Esophagus muscularis mucosa (tissue), 4 donors: ENCODE measurements at regions not wholly inside any gene's neighbourhood (a gene's known extent, or its start where the extent isn't known, plus 50 kb on each side); places are given as distances from the start of the nearest gene placed in this dataset.
"Not testable (repeated sequence)": the region's sequence is repeated elsewhere in the genome, so short reads cannot be mapped to it uniquely, and the experiment has no call there.

Source experiments
- DNase-seq: peaks from one replicate; pipeline ENCODE4 v3.0.0-alpha.2; 2017; ENCODE audit errors: extremely low spot score
- H3K27ac ChIP-seq, 4 donors: fragments of 200-600 bp; sonication (generic); replicated peaks in 1 of 4; 1 replicate in 3 of 4; 2 replicates in 1 of 4; pipeline ENCODE4 v1.5.1; 2016 to 2019; ENCODE audit warnings: mild to moderate bottlenecking in 1 of 4
- H3K27me3 ChIP-seq, 4 donors: fragments of 200-600 bp; sonication (generic); one replicate each; pipeline versions ENCODE4 v1.5.1 to v1.6.0; 2016 to 2019
- H3K36me3 ChIP-seq, 4 donors: fragments of 200-600 bp; sonication (generic); one replicate each; pipeline ENCODE4 v1.5.1; 2016 to 2019
- H3K4me1 ChIP-seq, 4 donors: fragments of 200-600 bp; sonication (generic); one replicate each; pipeline ENCODE4 v1.5.1; 2016 to 2019
- H3K4me3 ChIP-seq, 4 donors: fragments of 200-600 bp; sonication (generic); 1 replicate in 2 of 4; 2 replicates in 2 of 4; pipeline ENCODE4 v1.5.1; 2016 to 2019; ENCODE audit warnings: mild to moderate bottlenecking in 4 of 4, moderate library complexity in 1 of 4
- H3K9me3 ChIP-seq, 4 donors: fragments of 200-600 bp; sonication (generic); 1 replicate in 3 of 4; 2 replicates in 1 of 4; pipeline ENCODE4 v1.5.1; 2016 to 2019
- CTCF ChIP-seq, 3 experiments: fragments of 200-600 bp in 2 of 3; fragments of 450-650 bp in 1 of 3; sonication (generic) in 2 of 3; IDR thresholded peaks; one replicate each; pipeline ENCODE4 v1.5.1; 2017 to 2019; ENCODE audit warnings: antibody characterized with exemption in 3 of 3, mild to moderate bottlenecking in 2 of 3, moderate library complexity in 1 of 3
- EP300 ChIP-seq: sonication (generic); formaldehyde crosslinking; IDR thresholded peaks from one replicate; pipeline ENCODE4 v1.6.1; 2017; ENCODE audit warnings: antibody characterized with exemption
- POLR2A ChIP-seq: fragments of 450-650 bp; IDR thresholded peaks from one replicate; pipeline ENCODE4 v1.6.1; 2017; ENCODE audit warnings: antibody characterized with exemption, moderate library complexity, mild to moderate bottlenecking, low read depth
- POLR2AphosphoS5 ChIP-seq, 2 donors: sonication (generic); formaldehyde crosslinking; IDR thresholded peaks; one replicate each; pipeline ENCODE4 v1.6.1; 2017; ENCODE audit warnings: antibody characterized with exemption in 2 of 2
- WGBS: methylation state at CpG from one replicate; pipeline ENCODE4 v1.1.5; 2018; 5-methylcytosine and 5-hydroxymethylcytosine counted together
- intact Hi-C: fragments of 100-400 bp; cut with DNase I; formaldehyde crosslinking; loops from one replicate; pipeline ENCODE4 v1.15.1; 2023

DNA sequence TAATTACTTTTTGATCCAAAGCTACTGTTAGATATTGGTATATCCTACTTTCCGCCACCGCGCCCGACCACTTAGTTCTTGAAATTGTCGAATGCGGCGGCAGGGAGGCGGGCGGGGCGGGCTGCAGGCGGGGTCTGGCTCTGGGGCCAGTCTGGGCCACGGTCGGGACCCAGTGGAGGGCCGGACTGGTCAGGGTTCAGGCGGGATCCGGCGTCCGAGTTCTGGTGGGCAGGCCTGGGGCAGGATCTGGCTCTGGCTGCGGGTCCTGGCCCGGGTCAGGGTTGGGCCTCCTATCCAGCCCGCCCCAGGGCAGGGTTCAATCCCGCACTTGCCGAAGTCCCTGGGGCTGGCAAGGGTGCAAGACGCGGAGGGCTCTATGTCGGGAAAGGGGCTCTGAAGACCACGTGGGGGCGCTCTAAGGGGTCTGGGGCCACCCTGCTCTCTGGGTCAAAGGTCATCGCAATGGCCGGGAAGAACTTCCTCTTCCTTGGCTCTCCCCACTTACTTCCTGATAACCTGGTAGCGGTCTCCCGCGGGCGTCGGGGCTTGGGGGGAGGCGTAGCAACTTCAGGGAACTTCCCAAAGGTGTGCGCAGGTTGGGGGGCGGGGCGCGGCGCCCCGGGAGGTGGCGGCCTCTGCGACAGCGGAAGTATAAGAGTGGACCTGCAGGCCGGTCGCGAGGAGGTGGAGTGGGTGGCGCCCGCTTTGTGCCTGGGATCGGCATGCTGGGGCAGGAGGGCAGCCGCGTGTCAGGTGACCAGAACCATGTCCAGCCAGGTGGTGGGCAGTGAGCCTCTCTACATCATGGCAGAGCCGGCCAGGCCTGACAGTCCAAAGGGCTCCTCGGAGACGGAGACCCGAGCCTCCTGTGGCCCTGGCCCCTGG, 83.4 kb downstream of the MRPL57 start:
- WGBS: 94% methylated on average over 48 of the region's 57 CpGs
- Histone ChIP-seq H3K27ac (no peak overlapping the region), H3K36me3 (no peaks in the 10 kb centered on the region), H3K9me3 (no peaks in the 10 kb centered on the region), H3K4me1 (no peaks in the 10 kb centered on the region), H3K27me3 (no peaks in the 10 kb centered on the region), H3K4me3 (no peak overlapping the region)
- DNase-seq: no peak
- intact Hi-C loops: no loop called here
- no peak for TF ChIP-seq CTCF (IDR thresholded peaks at IDR 0.05)
- no peak for TF ChIP-seq POLR2AphosphoS5 (IDR thresholded peaks at IDR 0.05)
- TF ChIP-seq POLR2A: no peak
- no peak for TF ChIP-seq EP300

DNA sequence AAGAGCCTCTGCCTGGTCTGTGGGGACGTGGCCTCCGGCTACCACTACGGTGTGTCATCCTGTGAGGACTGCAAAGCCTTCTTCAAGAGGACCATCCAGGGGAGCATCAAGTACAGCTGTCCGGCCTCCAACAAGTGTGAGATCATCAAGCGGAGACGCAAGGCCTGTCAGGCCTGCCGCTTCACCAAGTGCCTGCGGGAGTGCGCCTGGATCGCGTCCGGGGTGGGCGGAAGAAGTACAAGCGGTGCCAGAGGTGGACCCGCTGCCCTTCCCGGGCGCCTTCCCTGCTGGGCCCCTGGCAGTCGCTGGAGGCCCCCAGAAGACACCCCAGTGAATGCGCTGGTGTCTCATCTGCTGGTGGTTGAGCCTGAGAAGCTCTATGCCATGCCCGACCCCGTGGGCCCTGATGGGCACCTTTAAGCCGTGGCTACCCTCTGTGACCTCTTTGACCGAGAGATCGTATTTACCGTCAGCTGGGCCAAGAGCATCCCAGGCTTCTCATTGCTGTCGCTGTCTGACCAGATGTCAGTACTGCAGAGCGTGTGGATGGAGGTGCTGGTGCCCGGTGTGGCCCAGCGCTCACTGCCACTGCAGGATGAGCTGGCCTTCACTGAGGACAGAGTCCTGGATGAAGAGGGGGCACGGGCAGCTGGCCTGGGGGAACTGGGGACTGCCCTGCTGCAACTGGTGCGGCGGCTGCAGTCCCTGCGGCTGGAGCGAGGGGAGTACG, 84.3 kb downstream of the MRPL57 start:
- DNase-seq, H3K36me3 ChIP-seq, H3K27ac ChIP-seq, H3K9me3 ChIP-seq, H3K4me3 ChIP-seq, intact Hi-C loops, H3K27me3 ChIP-seq, H3K4me1 ChIP-seq: not testable (repeated sequence)
- 94% methylated on average over 24 of the region's 35 CpGs for WGBS

DNA sequence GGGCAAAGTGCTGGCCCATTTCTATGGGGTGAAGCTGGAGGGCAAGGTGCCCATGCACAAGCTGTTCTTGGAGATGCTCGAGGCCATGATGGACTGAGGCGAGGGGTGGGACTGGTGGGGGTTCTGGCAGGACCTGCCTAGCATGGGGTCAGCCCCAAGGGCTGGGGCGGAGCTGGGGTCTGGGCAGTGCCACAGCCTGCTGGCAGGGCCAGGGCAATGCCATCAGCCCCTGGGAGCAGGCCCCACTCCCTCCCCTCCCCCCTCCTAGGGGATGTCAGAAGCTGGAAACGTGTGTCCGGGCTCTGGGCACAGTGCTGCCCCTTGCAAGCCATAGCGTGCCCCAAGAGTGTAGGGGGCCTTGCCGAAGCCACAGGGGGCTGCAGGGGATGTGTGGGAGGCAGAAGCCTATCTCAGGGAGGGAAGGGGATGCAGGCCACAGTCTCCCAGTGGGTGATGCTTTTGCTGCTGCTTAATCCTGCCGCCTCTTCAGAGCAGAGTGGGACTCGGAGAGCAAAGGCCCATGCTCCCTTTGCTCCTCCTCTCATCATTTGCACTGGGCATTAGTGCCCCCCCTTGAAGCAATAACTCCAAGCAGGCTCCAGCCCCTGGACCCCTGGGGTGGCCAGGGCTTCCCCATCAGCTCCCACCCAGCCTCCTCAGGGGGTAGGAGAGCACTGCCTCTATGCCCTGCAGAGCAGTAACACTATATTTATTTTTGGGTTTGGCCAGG, 85.2 kb downstream of the MRPL57 start:
- intact Hi-C loops, H3K36me3 ChIP-seq, H3K4me1 ChIP-seq, H3K4me3 ChIP-seq, H3K9me3 ChIP-seq, DNase-seq, H3K27me3 ChIP-seq, H3K27ac ChIP-seq: not testable (repeated sequence)
- 64% methylated on average over 2 of the region's 9 CpGs for WGBS

- intact Hi-C loops, H3K27me3 ChIP-seq, H3K4me1 ChIP-seq, DNase-seq, H3K9me3 ChIP-seq, H3K4me3 ChIP-seq, H3K36me3 ChIP-seq, H3K27ac ChIP-seq: not testable (repeated sequence)
- WGBS: 40% methylated on average over 3 of the region's 4 CpGs
Observed at GRCh38 chr13:21263909-21264308, 87.5 kb downstream of the MRPL57 start.

- H3K36me3 ChIP-seq, H3K4me1 ChIP-seq, intact Hi-C loops, H3K9me3 ChIP-seq, H3K27ac ChIP-seq, DNase-seq, H3K4me3 ChIP-seq, H3K27me3 ChIP-seq: not testable (repeated sequence)
- WGBS: 3% methylated on average over 1 of the region's 1 CpG
Observed at GRCh38 chr13:21268485-21268884, 92.0 kb downstream of the MRPL57 start.

DNA sequence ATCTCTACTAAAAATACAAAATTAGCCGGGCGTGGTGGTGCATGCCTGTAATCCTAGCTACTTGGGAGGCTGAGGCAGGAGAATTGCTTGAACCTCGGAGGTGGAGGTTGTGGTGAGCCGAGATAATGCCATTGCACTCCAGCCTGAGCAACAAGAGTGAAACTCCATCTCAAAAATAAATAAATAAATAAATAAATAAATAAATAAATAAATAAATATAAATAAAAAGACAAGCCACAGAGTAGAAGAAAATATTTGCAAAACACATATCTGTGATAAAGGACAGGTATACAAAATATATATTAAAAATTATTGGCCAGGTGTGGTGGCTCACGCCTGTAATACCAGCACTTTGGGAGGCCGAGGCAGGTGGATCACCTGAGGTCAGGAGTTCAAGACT, 96.0 kb downstream of the MRPL57 start:
- H3K27me3 ChIP-seq, H3K36me3 ChIP-seq, H3K4me3 ChIP-seq, H3K4me1 ChIP-seq, H3K9me3 ChIP-seq, H3K27ac ChIP-seq, DNase-seq: not testable (repeated sequence)
- intact Hi-C loops: loop anchor here (10.0 kb wide), 1 partner anchor 1728 kb away; no protein-coding TSS in a partner anchor
- WGBS: 96% methylated on average over 6 of the region's 6 CpGs

DNA sequence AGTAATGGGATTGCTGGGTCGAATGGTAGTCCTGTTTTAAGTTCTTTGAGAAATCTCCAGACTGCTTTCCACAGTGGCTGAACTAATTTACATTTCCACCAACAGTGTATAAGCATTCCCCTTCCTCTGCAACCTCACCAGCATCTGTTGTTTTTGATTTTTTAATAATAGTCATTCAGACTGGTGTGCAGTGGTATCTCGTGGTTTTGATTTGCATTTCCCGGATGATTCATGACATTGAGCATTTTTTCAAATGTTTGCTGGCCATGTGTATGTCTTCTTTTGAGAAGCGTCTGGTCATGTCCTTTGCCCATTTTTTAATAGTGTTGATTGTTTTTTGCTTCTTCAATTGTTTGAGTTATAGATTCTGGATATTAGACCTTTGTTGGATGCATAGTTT, 98.0 kb downstream of the MRPL57 start:
- not testable (repeated sequence) for DNase-seq, H3K27ac ChIP-seq, H3K36me3 ChIP-seq, H3K4me1 ChIP-seq, H3K9me3 ChIP-seq, H3K4me3 ChIP-seq, H3K27me3 ChIP-seq
- intact Hi-C loops: loop anchor here (10.0 kb wide), 1 partner anchor 1730 kb away; no protein-coding TSS in a partner anchor
- 81% methylated on average over 4 of the region's 4 CpGs for WGBS
